Stimulated activated CD4-positive, alpha-beta T cell treated with anti-CD3 and anti-CD28 coated beads, TNF-alpha, amount 100 ng/mL, for 1 hour (primary cell): ENCODE measurements at regions not wholly inside any gene's neighbourhood (a gene's known extent, or its start where the extent isn't known, plus 50 kb on each side); places are given as distances from the start of the nearest gene placed in this dataset.
"Not testable (repeated sequence)": the region's sequence is repeated elsewhere in the genome, so short reads cannot be mapped to it uniquely, and the experiment has no call there.

Experiments used
- DNase-seq, 3 donors: peaks; one replicate each; pipeline ENCODE4 v3.0.0-alpha.2; 2020; ENCODE audit warnings: low read depth in 3 of 3, low spot score in 1 of 3

GRCh38 chr3:66629150-66629981, 128.5 kb upstream of the LRIG1 start:
- no peak for DNase-seq

DNA sequence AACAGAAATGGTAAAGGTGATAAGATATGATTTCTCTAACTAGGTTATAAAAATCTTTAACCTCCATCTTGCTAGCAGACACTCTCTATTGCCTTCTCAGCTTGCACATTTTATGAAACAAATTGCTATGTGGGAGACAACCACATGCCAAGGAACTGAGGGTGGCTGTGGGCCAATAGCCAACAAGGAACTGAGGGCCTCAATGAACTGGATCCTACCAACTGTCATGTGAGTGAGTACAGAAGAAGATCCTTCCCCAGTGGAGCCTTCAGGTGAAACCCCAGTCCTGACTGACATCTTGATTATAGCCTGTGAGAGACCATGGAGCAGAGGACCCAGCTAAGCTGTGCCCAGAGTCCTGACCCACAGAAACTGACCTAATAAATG, 129.2 kb upstream of the LRIG1 start:
- DNase-seq = no peak

DNA sequence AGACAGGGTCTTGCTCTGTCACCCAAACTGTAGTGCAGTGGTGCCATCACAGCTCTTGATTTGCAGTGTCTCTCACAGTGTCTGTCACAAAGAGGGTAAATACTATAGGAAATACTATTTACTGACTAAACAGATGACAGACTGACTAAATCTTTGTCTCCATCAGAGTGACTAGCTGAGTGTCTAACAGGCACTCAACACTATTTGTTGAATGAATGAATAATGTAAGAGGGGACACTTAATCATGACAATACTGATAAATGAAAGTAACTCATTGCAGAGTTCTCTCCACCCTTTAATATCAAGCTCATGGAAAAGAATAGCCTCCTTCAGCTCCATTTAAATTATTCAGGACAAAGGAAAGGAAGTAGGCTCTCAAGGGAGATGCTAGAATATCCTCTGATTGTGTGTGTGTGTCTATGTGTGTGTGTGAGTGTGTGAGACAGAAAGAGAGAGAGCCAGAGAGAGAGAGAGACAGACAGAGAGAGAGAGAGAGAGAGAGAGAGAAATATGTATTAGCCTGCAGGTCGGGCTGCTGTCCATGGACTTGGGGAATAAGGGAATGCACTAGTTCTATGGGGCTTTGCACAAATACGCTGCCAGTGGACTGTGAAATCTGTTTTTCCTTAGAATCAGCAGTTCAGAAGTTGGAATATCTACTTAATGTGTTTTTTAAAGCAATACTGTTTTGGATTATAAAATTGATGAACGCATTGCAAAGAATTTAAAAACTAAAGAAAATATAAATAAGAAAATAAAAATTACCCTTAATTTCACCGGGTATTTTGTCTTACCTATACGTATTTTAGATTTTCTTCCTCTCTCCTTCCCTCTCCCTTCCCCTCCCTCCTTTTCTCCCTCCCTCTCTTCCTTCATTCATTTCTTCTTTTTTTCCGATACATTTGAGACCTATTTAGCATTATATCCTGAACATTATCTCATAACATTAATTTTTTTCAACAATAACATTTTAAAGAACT, 132.9 kb upstream of the LRIG1 start:
- DNase-seq = no peak

- no peak for DNase-seq
Measured at GRCh38 chr3:66638717-66639116, 137.9 kb upstream of the LRIG1 start.

DNA sequence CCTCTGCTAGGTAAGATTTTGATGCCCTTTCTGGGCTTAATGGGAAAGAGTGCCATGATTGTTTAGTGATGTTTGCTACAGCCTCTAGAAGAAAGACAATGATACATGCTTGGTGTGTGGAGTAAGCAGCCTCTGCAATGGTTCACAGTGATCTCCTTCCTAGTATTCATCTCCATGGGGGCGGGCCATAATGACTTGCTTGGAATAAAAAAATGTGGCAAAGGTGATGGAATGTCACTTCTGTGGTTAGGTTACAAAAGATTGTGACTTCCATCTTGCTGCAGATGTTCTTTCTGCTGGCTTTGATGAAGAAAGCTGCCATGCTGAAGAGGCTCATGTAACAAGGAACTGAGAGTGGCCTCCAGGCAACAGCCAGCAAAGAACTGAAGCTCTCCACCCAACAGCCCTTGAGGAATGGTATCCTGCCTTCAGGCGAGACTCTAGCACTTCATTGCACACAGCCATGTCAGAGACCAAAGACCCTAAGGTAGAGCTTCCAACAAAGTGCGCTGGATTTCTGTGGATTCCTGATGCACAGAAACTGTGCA, 139.1 kb upstream of the LRIG1 start:
- DNase-seq = no peak

DNA sequence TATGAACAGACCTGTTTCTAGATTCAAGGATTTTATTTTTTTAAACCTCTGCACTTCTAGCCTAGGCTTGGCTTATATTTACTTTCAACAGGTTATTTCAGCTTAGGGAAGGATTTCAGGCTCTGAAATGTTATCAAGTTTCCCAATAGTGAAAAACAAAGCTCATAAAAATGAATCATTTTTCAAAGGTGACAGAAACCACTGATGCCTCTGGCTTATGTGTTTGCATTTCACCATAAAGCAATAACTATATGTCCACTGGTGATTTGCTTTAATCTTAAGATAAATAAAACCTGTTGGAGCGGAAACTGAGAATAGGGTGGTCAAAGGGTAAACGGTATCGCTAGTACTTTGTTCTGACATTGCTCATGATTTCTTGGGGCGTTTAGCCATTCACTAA, 141.2 kb upstream of the LRIG1 start:
- no peak for DNase-seq

DNA sequence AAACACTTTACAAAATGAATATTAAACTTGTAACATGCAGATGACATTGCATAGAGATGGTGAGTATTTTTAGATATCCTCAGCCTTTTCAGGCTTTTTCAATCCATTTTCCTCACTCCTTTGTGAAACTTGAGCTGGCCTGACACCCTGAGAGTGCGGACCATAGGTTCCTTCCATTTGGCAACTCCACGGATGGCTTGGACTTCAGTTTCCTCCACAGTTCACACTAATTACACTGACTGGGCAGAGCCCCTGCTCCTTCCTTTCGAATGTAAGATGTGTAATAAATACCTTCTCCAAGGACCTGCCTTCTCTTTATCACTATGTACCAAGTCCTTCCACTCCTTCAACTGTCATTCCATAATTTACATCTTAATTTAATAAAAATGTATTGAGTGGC, 141.7 kb upstream of the LRIG1 start:
- no peak for DNase-seq

DNA sequence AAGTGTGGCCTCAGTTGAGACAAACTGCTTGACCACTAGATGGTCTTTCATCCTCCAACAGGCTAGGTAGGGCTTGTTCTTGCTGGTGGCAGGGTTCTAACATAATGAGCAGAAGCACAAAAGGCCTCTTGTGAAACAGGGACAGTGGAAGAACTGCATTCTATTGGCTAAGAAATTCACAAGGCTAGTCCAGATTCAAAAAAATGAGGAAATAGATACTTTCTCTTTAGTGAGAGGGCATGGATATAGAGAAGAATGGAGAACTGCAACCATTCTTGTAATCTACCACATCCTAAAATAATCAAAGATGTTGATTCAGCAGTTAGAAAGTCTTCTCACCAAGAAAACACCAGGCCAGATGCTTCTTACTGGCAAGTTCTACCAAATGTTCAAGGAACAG, 143.7 kb upstream of the LRIG1 start:
- DNase-seq = no peak

GRCh38 chr3:66648975-66649374, 148.2 kb upstream of the LRIG1 start:
- no peak for DNase-seq

- not testable (repeated sequence) for DNase-seq
Measured at GRCh38 chr3:66651520-66651919, 150.7 kb upstream of the LRIG1 start.

DNA sequence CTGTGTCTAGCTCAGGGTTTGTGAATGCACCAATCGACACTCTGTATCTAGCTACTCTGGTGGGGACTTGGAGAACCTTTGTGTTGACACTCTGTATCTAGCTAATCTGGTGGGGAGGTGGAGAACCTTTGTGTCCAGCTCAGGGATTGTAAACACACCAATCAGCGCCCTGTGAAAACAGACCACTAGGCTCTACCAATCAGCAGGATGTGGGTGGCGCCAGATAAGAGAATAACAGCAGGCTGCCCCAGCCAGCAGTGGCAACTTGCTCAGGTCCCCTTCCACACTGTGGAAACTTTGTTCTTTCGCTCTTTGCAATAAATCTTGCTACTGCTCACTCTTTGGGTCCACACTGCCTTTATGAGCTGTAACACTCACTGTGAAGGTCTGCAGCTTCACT, 151.3 kb upstream of the LRIG1 start:
- DNase-seq = not testable (repeated sequence)

- no peak for DNase-seq
Measured at GRCh38 chr3:66655044-66655443, 154.2 kb upstream of the LRIG1 start.

DNA sequence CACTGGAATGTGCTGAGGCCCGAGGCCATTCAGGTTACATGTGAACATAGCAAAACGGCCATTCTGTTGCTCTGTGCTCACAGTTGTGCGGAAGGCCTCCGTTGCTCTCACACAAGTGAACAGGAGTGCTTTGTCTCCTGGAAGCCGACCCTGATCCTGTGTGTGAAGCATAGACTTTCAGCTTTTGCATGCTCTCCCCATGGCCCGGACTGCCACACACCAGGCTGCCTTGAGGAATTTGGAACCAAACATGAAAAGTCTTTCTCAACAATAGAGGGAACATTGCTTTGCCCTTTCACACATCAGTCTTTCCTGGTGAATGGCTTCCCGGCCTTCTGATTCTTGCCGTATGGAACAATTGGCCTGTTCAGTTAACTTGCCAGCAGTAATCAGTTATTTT, 154.8 kb upstream of the LRIG1 start:
- DNase-seq = no peak

- no peak for DNase-seq
Measured at GRCh38 chr3:66656609-66657008, 155.8 kb upstream of the LRIG1 start.

DNA sequence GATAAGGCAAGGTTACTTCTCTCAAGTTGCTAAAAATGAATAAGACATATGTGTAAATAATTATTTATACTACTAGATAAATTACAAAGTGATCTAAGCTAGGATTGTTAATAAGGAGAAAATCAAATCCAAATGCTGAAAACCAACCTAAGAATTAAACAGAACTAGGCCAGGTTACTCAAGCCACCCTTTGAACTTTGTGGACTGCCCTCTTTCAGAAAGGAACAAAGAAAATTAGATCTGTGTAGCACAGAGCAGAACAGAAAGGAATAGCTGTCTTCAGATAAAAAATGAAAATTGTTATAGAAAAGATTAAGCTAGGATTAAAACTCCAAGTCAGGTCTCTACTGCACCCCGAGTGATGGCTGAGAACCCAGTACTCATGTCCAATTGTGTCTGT, 158.2 kb upstream of the LRIG1 start:
- no peak for DNase-seq

- no peak for DNase-seq
Measured at GRCh38 chr3:66661628-66662027, 160.8 kb upstream of the LRIG1 start.

GRCh38 chr3:66662894-66663293, 162.1 kb upstream of the LRIG1 start:
- DNase-seq = no peak

GRCh38 chr3:66665021-66665695, 164.3 kb upstream of the LRIG1 start:
- DNase-seq = no peak

DNA sequence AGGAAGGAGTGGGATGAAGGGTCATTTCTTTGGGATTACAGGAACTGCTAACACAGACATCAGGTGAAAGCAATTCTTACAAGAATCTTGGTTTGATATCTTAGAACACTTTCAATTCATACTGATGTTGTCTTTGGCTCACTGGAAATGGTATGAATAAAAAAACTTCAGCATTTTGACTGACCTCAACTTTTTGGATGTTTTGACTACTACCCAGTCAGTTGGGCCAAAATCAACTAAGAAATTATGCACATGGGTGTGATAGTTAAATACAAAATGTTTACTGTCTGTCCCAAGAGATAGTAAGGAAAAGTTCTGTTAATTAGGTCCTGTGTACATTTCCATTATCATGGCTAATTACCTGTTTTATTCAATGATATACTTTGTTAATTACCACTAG, 165.5 kb upstream of the LRIG1 start:
- no peak for DNase-seq

GRCh38 chr3:66667263-66667662, 166.4 kb upstream of the LRIG1 start:
- no peak for DNase-seq

DNA sequence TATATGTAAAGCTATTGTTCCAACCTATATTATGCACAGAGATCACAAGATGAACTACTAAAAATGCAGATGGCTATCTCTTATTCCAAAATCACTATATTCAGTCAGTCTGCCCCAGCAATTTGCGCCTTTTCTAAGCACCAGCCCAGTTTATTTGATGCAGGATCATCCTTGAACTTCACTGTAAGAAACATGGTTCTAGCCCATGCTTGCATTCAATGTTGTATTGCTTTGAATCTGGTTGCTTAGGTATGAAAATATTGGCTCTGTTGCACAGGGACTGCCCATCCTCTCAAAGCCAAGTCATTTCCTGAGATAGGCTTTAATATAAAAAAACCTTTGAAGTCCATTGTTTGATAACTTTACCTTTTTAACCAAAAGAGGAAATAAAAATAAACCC, 170.5 kb upstream of the LRIG1 start:
- no peak for DNase-seq
